HG03432 (cell line): ENCODE measurements at regions not wholly inside any gene's neighbourhood (a gene's known extent, or its start where the extent isn't known, plus 50 kb on each side); places are given as distances from the start of the nearest gene placed in this dataset.
A peak's percentile ranks its signal among the peaks of the same experiment; 100 is the strongest.

ENCODE experiments used
- ATAC-seq: cut with Tn5 transposase; IDR thresholded peaks from one replicate; pipeline ENCODE4 v1.9.1; 2021; ENCODE audit warnings: mild to moderate bottlenecking, moderate library complexity; ENCODE audit not compliant: unreplicated experiment

- ATAC-seq, result peak; percentile 80
Observed at GRCh38 chr3:152051501-152052404, 178.3 kb downstream of the SUCNR1 start.

- no peak for ATAC-seq
Observed at GRCh38 chr3:152053866-152054265, 180.4 kb downstream of the SUCNR1 start.

DNA sequence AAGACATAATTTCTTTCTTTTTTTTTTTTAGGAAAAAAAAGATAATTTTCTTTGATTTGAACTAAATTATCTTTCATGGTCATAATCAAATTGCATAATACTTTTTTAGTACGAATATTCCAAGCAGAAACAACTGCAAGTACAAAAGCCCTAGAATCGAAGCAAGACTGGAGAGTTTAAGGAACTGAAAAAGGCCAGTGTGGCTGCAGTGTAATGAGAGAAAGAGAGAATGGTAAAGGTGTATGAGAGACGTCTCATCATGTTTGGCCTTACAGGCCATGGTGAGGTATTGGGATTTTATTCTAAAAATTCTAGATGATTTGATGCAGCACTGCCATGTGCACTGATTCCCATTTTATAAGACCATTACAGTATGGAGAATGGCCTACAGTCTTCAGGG lies 180.9 kb downstream of the SUCNR1 start:
- ATAC-seq, result peak; percentile 58

GRCh38 chr3:152056073-152056472 lies 182.6 kb downstream of the SUCNR1 start:
- ATAC-seq, result no peak

GRCh38 chr3:152056481-152056880 lies 183.0 kb downstream of the SUCNR1 start:
- no peak for ATAC-seq

DNA sequence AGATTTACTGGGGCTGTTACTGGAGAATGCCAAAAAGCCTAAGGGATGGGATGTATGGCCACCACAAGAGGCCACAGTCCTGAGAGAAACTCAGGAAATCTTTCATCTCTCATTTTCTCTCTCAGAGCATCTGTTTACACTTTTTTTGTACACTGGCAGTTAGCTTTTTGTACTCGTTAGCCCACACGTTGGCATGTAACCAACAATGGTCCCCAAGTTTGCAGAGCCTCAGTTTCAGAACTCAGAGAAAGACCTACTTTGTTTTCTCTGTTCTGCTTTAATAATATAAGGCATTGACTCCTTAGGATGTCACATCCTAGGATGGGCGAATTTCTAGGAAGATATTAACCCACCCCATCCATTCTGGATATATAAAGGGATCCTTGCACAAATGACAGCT lies 183.5 kb downstream of the SUCNR1 start:
- ATAC-seq, result no peak

DNA sequence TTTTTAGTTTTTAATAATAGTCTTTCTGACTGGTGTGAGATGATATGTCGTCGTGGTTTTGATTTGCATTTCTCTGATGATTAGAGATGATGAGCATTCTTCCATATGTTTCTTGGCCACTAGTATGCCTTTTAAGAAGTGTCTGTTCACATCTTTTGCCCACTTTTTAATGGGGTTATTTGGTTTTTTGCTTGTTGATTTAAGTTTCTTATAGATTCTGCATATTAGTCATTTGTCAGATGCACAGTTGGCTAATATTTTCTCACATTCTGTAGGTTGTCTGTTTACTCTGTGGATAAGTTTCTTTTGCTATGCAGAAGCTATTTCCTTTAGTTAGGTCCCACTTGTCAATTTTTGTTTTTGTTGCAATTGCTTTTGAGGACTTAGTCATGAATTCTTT lies 185.4 kb downstream of the SUCNR1 start:
- ATAC-seq, result no peak

- no peak for ATAC-seq
Observed at GRCh38 chr3:152060701-152061100, 187.3 kb downstream of the SUCNR1 start.

GRCh38 chr3:152061296-152061695 lies 187.9 kb downstream of the SUCNR1 start:
- no peak for ATAC-seq

- no peak for ATAC-seq
Observed at GRCh38 chr3:152069871-152070270, 196.4 kb downstream of the SUCNR1 start.

DNA sequence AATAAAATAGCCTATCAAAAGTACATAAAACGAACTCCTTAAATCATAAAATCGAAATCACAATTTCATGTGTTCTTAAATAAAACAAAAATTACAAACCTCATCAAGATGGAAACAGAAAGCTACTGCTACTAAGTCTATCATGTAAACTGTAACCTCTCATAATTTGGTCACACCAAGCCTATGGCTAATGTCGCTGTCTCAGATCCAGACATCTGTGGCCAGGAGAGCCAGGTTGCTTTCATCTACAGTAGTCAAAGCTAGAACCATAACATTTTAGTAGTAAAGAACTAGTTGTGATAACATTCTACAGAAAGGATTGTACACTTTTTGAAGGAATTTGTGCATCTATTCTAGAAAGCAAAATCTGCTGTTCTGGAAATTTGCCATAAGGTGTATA lies 197.4 kb upstream of the MBNL1 start:
- ATAC-seq, result no peak

GRCh38 chr3:152071924-152072323 lies 196.8 kb upstream of the MBNL1 start:
- peak; percentile 60 for ATAC-seq

DNA sequence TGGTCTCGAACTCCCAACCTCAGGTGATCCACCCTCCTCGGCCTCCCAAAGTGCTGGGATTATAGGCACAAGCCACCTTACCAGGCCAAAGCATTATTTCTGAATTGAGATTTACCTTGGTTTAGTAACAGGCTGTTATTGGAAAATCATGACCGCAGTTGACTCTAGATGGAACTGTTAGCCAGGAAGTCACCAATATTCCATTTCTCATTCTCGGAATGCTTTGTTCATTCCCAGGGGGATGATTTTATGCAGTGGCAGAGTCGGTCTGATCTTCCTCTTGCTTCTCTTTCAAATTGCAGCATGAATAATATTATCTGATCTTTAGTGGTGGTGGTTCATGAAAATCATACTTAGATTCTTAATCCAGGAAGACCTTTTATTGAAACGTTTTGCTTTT lies 195.5 kb upstream of the MBNL1 start:
- ATAC-seq, result no peak

GRCh38 chr3:152076148-152076547 lies 192.6 kb upstream of the MBNL1 start:
- ATAC-seq, result no peak

DNA sequence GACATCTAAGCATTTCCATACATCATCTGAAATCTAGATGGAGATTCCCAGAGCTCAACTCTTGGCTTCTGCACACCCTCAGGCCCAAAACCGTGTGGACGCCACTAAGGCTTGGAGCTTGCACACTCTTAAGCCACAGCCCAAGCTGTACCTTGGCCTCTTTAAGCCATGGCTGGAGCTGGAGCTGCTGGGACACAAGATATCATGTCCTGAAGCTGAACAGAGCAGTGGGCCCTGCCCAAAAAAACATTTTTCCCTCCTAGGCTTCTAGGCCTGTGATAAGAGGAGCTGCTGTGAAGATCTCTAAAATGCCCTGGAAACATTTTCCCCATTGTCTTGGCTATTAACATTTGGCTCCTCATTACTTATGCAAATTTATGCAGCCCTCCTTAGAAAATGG lies 188.7 kb upstream of the MBNL1 start:
- no peak for ATAC-seq

DNA sequence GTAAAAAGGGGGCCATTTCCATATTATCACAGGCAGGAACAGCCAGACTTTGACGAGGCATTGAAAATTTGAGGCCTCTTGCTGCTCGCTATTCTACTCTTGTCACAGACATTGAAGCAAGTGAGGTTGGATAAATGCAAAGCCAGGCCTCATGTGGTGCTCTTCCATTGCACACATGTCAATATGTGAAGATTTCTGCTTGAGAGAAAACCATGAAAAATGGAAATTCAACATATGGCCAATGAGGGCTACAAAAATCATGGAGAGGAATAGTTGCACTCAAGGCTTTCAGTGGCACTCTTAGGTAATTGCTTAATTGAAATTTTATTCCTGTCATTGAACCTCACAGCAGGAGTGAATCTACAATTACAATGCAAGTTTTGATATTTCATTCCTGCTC lies 185.6 kb upstream of the MBNL1 start:
- ATAC-seq, result no peak

- ATAC-seq, result no peak
Observed at GRCh38 chr3:152084441-152085158, 184.1 kb upstream of the MBNL1 start.

DNA sequence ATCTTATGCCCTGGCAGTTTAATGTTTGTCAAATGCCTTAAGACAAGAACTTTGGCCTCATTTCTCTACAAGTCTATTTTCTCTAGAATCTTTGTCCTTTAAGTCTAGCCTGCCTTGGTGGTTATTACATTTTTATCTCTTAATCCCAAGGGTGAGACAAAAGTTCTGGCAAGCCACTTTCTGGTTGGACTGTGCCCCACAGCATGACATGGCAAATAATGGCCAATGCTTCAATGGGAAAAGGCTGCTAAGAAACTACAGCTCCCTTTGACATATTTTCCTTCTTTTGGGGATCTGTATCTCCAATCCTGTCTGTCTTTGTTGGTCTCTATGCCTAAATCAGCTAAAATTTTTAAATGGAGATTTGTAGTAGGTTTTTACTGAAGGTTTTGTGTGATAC lies 181.6 kb upstream of the MBNL1 start:
- no peak for ATAC-seq

GRCh38 chr3:152089528-152089927 lies 179.2 kb upstream of the MBNL1 start:
- ATAC-seq, result no peak

- no peak for ATAC-seq
Observed at GRCh38 chr3:152091725-152092124, 177.0 kb upstream of the MBNL1 start.

- ATAC-seq, result no peak
Observed at GRCh38 chr3:152093901-152094300, 174.8 kb upstream of the MBNL1 start.

GRCh38 chr3:152094406-152094805 lies 174.3 kb upstream of the MBNL1 start:
- no peak for ATAC-seq
